Right cardiac atrium (tissue), 5 donors: ENCODE measurements at regions not wholly inside any gene's neighbourhood (a gene's known extent, or its start where the extent isn't known, plus 50 kb on each side); places are given as distances from the start of the nearest gene placed in this dataset.

ENCODE experiments used
- ATAC-seq, 2 donors: fragments of 200-7000 bp; cut with Tn5 transposase; one replicate each; pipeline versions ENCODE4 v1.8.0 to v1.9.1; 2020; ENCODE audit warnings: moderate library complexity in 2 of 2, mild to moderate bottlenecking in 1 of 2
- DNase-seq, 3 donors: peaks; one replicate each; pipeline ENCODE4 v3.0.0-alpha.2; 2020
- H3K27ac ChIP-seq: one replicate; pipeline ENCODE4 v1.5.1; 2013; ENCODE audit warnings: mild to moderate bottlenecking, low read length, control low read depth, moderate library complexity
- H3K27me3 ChIP-seq: one replicate; pipeline ENCODE4 v1.6.1; 2013; ENCODE audit not compliant: control insufficient read depth, insufficient read depth
- H3K4me1 ChIP-seq: one replicate; pipeline ENCODE4 v1.6.1; 2013; ENCODE audit warnings: low read length; ENCODE audit not compliant: control insufficient read depth, insufficient read depth
- H3K4me3 ChIP-seq: one replicate; pipeline ENCODE4 v1.5.1; 2013; ENCODE audit warnings: low read length, control low read depth
- H3K9me3 ChIP-seq: one replicate; pipeline ENCODE4 v1.6.1; 2013; ENCODE audit warnings: low read length; ENCODE audit not compliant: control insufficient read depth
- WGBS: extraction: QIAGEN DNeasy Blood & Tissue Kit; methylation state at CpG from one replicate; pipeline ENCODE4 v1.1.7; 2013; 5-methylcytosine and 5-hydroxymethylcytosine counted together
- intact Hi-C, 4 donors: fragments of 100-400 bp; cut with DNase I; formaldehyde crosslinking; loops; one replicate each; pipeline versions ENCODE4 v1.11.0 to v1.14.0; 2022 to 2023
- donor health status: healthy with polysubstance abuse.
- donor health status: DM: no; HTN: yes; CAD: no.
- donor health status: DM: no; HTN: no; CAD: no.
- donor health status: DM: no; HTN: yes; CAD: no; lungs with severe emphysema.
- donor health status: DM: yes; HTN: yes; CAD: no.

- no peak for ATAC-seq
- Histone ChIP-seq H3K4me1 (no peaks in the 10 kb centered on the region), H3K4me3 (no peak overlapping the region), H3K9me3 (no peaks in the 10 kb centered on the region), H3K27me3 (no peaks in the 10 kb centered on the region), H3K27ac (no peak overlapping the region)
- intact Hi-C loops, result no loop called here
- no peak for DNase-seq
- WGBS, result 84% methylated on average over 3 of the region's 3 CpGs
Measured at GRCh38 chr11:91141655-91142054, 918.8 kb upstream of the CHORDC1 start.

GRCh38 chr11:91136631-91137030, 913.8 kb upstream of the CHORDC1 start:
- no peaks in the 10 kb centered on the region for H3K27me3 ChIP-seq
- DNase-seq, result no peak
- H3K4me1 ChIP-seq, result no peaks in the 10 kb centered on the region
- intact Hi-C loops, result no loop called here
- H3K4me3 ChIP-seq, result no peak overlapping the region
- H3K27ac ChIP-seq, result no peak overlapping the region
- no peak for ATAC-seq
- 82% methylated on average over 2 of the region's 2 CpGs for WGBS
- no peaks in the 10 kb centered on the region for H3K9me3 ChIP-seq

- no peaks in the 10 kb centered on the region for H3K9me3 ChIP-seq
- ATAC-seq (no peak), DNase-seq (no peak)
- intact Hi-C loops, result no loop called here
- no peak overlapping the region for H3K27ac ChIP-seq
- no peaks in the 10 kb centered on the region for H3K4me1 ChIP-seq
- H3K4me3 ChIP-seq, result no peak overlapping the region
- H3K27me3 ChIP-seq, result no peaks in the 10 kb centered on the region
Measured at GRCh38 chr11:91133361-91133760, 910.5 kb upstream of the CHORDC1 start.

- H3K27me3 ChIP-seq, result no peaks in the 10 kb centered on the region
- H3K4me3 ChIP-seq, result no peak overlapping the region
- intact Hi-C loops, result no loop called here
- WGBS, result 64% methylated on average over 3 of the region's 3 CpGs
- DNase-seq, result no peak
- no peak for ATAC-seq
- no peaks in the 10 kb centered on the region for H3K9me3 ChIP-seq
- no peaks in the 10 kb centered on the region for H3K4me1 ChIP-seq
- no peak overlapping the region for H3K27ac ChIP-seq
Measured at GRCh38 chr11:91129596-91129995, 906.7 kb upstream of the CHORDC1 start.

DNA sequence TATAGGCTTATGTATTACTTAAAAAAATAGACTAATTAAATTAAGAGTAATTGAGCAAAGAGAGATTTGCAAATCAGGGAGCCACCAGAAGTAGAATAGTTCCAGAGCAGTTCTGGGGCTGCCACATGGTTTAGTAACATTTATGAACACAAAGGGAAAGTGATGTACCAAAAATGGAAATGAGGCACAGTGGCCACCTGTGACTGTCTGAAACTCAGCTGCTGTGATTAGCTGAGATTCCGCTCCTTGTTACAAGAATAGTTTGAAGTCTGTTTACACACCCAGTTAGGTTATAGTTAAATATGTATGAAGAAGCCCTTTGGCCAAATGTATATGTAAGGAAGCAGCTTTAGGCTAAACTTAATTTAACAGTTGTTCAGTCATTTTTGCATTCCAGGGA, 901.5 kb upstream of the CHORDC1 start:
- WGBS, result 92% methylated on average over 1 of the region's 1 CpG
- intact Hi-C loops, result no loop called here
- DNase-seq (no peak), ATAC-seq (no peak)
- H3K27ac ChIP-seq, result no peak overlapping the region
- no peak overlapping the region for H3K4me3 ChIP-seq
- no peaks in the 10 kb centered on the region for H3K9me3 ChIP-seq
- no peaks in the 10 kb centered on the region for H3K27me3 ChIP-seq
- no peaks in the 10 kb centered on the region for H3K4me1 ChIP-seq

GRCh38 chr11:91115116-91115515, 892.3 kb upstream of the CHORDC1 start:
- no peak for DNase-seq
- no peak for ATAC-seq
- Histone ChIP-seq H3K9me3 (no peaks in the 10 kb centered on the region), H3K27me3 (no peaks in the 10 kb centered on the region), H3K4me1 (no peaks in the 10 kb centered on the region), H3K27ac (no peak overlapping the region), H3K4me3 (no peak overlapping the region)
- intact Hi-C loops, result no loop called here
- WGBS, result 42% methylated on average over 1 of the region's 1 CpG

DNA sequence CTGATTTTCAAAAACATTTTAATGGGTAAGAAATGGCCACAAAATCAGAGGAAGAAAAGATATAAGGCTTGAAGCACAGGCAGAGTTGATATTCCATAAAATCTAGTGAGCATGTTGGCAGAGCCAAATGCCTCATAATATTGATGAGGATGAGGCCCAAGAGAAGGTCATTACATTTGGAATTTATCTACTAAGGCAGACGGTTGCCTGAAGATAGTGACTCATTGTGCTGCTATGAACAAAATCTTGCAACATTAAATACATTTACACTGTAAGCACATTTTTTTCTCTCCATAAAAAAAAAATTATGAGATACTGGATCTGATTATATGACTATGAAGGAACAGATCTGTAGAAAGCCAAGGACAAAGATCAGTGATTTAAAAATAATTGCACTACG, 881.4 kb upstream of the CHORDC1 start:
- 41% methylated on average over 2 of the region's 2 CpGs for WGBS
- Histone ChIP-seq H3K4me3 (no peak overlapping the region), H3K27me3 (no peaks in the 10 kb centered on the region), H3K27ac (no peak overlapping the region), H3K9me3 (peaks cover 2% of the 10 kb centered on the region), H3K4me1 (no peaks in the 10 kb centered on the region)
- DNase-seq, result no peak
- intact Hi-C loops, result no loop called here
- ATAC-seq, result no peak

DNA sequence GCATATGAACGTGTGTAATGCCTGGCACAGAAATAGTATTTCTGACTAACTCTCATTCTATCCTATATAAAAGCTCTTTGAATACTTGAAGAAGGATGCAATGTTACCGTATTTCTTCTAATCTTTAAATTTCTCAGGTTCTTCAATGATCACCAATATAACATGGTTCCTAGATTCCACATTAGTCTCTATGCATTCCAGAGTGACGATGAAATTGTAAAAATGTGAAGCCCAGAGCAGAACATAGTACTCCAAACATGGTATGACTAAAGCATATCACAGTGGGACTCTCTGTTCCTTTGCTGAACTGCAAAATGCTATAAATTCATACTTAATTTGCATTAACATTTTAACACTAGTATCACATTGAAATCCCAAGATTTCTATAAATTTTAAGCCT, 877.6 kb upstream of the CHORDC1 start:
- Histone ChIP-seq H3K27ac (no peak overlapping the region), H3K4me1 (no peaks in the 10 kb centered on the region), H3K9me3 (peaks cover 2% of the 10 kb centered on the region), H3K4me3 (no peak overlapping the region), H3K27me3 (no peaks in the 10 kb centered on the region)
- ATAC-seq (no peak), DNase-seq (no peak)
- WGBS, result 60% methylated on average over 3 of the region's 3 CpGs
- intact Hi-C loops, result no loop called here

DNA sequence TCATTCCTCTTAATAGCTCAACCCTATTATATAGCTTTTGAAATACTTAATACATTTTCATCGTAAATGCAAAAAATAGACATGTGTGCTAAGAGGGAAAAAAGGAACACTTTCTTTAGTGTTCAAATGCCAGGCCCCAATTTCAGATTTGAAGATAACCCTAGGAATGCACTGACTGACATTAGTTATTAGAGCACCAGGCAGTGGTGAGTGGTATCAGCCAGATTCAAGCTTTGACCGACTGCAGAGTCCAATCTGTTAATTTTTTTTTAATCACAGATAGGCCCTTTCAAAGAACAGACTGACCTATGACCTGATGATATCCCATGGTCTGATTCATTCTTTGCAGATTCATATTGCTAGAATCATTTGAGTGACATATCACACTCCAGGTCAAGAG, 874.2 kb upstream of the CHORDC1 start:
- ATAC-seq, result no peak
- H3K4me3 ChIP-seq, result no peak overlapping the region
- intact Hi-C loops, result no loop called here
- no peaks in the 10 kb centered on the region for H3K27me3 ChIP-seq
- WGBS, result 51% methylated on average over 2 of the region's 2 CpGs
- H3K9me3 ChIP-seq, result no peaks in the 10 kb centered on the region
- no peak for DNase-seq
- H3K4me1 ChIP-seq, result no peaks in the 10 kb centered on the region
- no peak overlapping the region for H3K27ac ChIP-seq

- no peaks in the 10 kb centered on the region for H3K4me1 ChIP-seq
- no peak overlapping the region for H3K27ac ChIP-seq
- no peak overlapping the region for H3K4me3 ChIP-seq
- no peaks in the 10 kb centered on the region for H3K9me3 ChIP-seq
- no peaks in the 10 kb centered on the region for H3K27me3 ChIP-seq
- ATAC-seq (no peak), DNase-seq (no peak)
- intact Hi-C loops, result no loop called here
Measured at GRCh38 chr11:91093141-91093540, 870.3 kb upstream of the CHORDC1 start.

DNA sequence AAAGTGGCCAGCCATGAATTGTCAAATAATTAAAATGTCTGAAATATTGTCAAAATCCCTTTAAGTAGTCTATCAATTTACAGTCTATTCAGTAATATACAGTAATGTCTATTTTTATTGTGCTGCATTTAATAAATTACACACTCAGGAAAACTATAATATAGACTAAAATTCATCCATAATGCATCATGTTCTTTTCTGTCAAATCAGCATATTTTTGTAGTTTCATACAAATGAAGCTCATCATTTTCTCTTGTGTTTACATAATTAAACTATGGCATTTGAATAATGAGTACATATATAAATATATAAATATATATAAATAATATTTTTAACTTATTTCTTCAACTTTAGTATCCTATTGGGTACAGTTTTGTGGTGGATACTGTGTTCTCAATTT, 868.7 kb upstream of the CHORDC1 start:
- no peaks in the 10 kb centered on the region for H3K27me3 ChIP-seq
- H3K4me3 ChIP-seq, result no peak overlapping the region
- H3K9me3 ChIP-seq, result no peaks in the 10 kb centered on the region
- ATAC-seq (no peak), DNase-seq (no peak)
- no peaks in the 10 kb centered on the region for H3K4me1 ChIP-seq
- intact Hi-C loops, result no loop called here
- H3K27ac ChIP-seq, result no peak overlapping the region

DNA sequence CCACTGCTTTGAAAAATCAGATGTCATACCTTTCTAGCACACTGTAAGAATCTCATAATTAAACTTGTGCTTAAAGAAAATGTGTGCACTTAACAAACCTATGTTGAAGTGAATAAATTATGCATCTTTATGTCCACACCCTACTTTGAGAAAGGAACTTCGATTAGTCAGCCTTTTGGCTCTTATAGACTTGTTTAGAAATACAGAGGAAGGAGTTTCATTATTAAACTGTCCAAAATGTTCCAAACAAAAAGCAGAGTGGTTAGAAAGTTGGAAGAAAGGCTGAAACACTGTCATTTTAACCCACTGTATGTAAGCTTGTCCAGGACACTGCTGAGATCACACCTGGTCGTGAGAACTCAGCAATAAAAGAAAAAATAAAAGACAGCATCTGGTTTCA, 863.2 kb upstream of the CHORDC1 start:
- WGBS, result 49% methylated on average over 2 of the region's 2 CpGs
- no peak for ATAC-seq
- intact Hi-C loops, result no loop called here

More for the DNA sequence above, 863.2 kb upstream of the CHORDC1 start:
- H3K9me3 ChIP-seq, result no peaks in the 10 kb centered on the region
- no peaks in the 10 kb centered on the region for H3K27me3 ChIP-seq
- H3K27ac ChIP-seq, result no peak overlapping the region
- no peaks in the 10 kb centered on the region for H3K4me1 ChIP-seq
- DNase-seq, result no peak
- H3K4me3 ChIP-seq, result no peak overlapping the region
